PC-9 (cell line): ENCODE measurements at regions not wholly inside any gene's neighbourhood (a gene's known extent, or its start where the extent isn't known, plus 50 kb on each side); places are given as distances from the start of the nearest gene placed in this dataset.

Source experiments
- EZH2 ChIP-seq: fragments of 200-600 bp; sonication (generic); IDR thresholded peaks from 2 replicates; pipeline ENCODE4 v1.8.0; 2017; ENCODE audit warnings: antibody characterized with exemption, low read depth
- TF ChIP-seq, protein P1 (sequence below): fragments of 200-600 bp; sonication (generic); conservative IDR thresholded peaks from 2 replicates; pipeline ENCODE4 v1.6.1; 2017; ENCODE audit warnings: mixed run types, antibody characterized with exemption, mild to moderate bottlenecking, moderate library complexity

DNA sequence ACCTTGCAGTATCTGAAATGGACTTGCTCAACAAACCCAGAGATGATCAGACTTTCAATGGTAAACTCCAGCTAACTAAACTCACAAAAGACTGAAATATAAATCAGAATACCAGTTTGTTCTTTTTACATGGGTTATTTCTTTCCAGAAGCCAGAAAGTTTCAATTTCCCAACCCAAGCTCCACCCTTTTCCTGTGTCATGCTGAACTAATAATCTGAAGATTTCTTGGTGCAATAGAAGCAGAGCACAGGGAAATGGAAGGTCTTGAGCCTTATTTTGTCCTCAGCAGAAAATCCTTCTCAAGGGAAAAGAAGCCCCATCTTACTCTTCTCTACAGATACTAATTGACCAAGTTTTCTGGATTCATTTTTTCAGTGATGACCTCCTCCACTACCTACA lies 93.3 kb upstream of the PAPOLG start:
- TF ChIP-seq, protein P1, sequence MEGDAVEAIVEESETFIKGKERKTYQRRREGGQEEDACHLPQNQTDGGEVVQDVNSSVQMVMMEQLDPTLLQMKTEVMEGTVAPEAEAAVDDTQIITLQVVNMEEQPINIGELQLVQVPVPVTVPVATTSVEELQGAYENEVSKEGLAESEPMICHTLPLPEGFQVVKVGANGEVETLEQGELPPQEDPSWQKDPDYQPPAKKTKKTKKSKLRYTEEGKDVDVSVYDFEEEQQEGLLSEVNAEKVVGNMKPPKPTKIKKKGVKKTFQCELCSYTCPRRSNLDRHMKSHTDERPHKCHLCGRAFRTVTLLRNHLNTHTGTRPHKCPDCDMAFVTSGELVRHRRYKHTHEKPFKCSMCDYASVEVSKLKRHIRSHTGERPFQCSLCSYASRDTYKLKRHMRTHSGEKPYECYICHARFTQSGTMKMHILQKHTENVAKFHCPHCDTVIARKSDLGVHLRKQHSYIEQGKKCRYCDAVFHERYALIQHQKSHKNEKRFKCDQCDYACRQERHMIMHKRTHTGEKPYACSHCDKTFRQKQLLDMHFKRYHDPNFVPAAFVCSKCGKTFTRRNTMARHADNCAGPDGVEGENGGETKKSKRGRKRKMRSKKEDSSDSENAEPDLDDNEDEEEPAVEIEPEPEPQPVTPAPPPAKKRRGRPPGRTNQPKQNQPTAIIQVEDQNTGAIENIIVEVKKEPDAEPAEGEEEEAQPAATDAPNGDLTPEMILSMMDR: no peak
- no peak for TF ChIP-seq EZH2
